BLaER1 treated with 17β-estradiol and CSF1 and Interleukin-3, amounts not matched to agents 10 nM and 100 nM (cell line): ENCODE measurements at regions not wholly inside any gene's neighbourhood (a gene's known extent, or its start where the extent isn't known, plus 50 kb on each side); places are given as distances from the start of the nearest gene placed in this dataset.
A peak's percentile ranks its signal among the peaks of the same experiment; 100 is the strongest.

Experiments used
- H3K27ac ChIP-seq, 11 experiments: shearing (Covaris generic); formaldehyde crosslinking; 2 replicates each; pipeline ENCODE4 v1.8.1; 2022
- H3K27me3 ChIP-seq, 11 experiments: shearing (Covaris generic); formaldehyde crosslinking; 2 replicates each; pipeline ENCODE4 v1.8.1; 2022
- H3K36me3 ChIP-seq, 11 experiments: shearing (Covaris generic); formaldehyde crosslinking; 2 replicates each; pipeline ENCODE4 v1.8.1; 2022
- H3K4me1 ChIP-seq, 10 experiments: shearing (Covaris generic); formaldehyde crosslinking; 2 replicates each; pipeline ENCODE4 v1.8.1; 2022
- H3K4me2 ChIP-seq, 11 experiments: shearing (Covaris generic); formaldehyde crosslinking; 2 replicates each; pipeline ENCODE4 v1.8.1; 2022
- H3K4me3 ChIP-seq, 10 experiments: shearing (Covaris generic); formaldehyde crosslinking; 2 replicates each; pipeline ENCODE4 v1.8.1; 2022
- H3K9ac ChIP-seq, 11 experiments: shearing (Covaris generic); formaldehyde crosslinking; 2 replicates each; pipeline ENCODE4 v1.8.1; 2022
- H3K9me3 ChIP-seq, 11 experiments: shearing (Covaris generic); formaldehyde crosslinking; replicated peaks in 1 of 11; 2 replicates each; pipeline ENCODE4 v1.8.1; 2022
- H4K20me1 ChIP-seq, 11 experiments: shearing (Covaris generic); formaldehyde crosslinking; 2 replicates each; pipeline ENCODE4 v1.8.1; 2022
- Cebpa-rat ChIP-seq, 11 experiments: shearing (Covaris generic); IDR thresholded peaks; 2 replicates each; pipeline ENCODE4 v1.8.1; 2022

GRCh38 chr14:61988240-61988639, 226.0 kb downstream of the SNAPC1 start:
- Histone ChIP-seq H3K27me3 (no peaks in the 10 kb centered on the region), H3K27ac (no peak overlapping the region), H4K20me1 (no peaks in the 10 kb centered on the region), H3K9me3 (no peaks in the 10 kb centered on the region), H3K9ac (no peak overlapping the region), H3K4me2 (no peak overlapping the region), H3K36me3 (no peaks in the 10 kb centered on the region), H3K4me1 (no peaks in the 10 kb centered on the region), H3K4me3 (no peak overlapping the region)
- TF ChIP-seq Cebpa-rat (IDR thresholded peaks at IDR 0.05): no peak

DNA sequence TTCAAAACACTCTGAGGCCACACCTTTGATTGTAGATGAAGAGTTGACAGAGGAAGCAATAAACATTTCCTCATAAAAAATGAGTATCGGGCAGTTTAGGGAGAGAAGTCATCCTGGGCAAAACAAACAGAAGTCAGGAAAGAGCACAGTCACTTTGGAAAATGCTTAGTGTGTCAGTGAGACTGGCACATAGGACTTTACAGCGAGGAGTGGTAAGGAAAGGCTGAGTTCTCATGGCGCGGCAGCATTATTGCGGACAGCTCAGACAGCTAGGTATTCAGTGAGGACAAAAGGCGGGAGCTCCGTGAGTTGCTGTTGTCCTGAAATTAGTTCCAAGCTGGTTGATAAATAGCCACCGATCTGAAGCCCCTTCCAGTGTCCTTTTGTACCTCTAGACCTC, 229.9 kb downstream of the SNAPC1 start:
- H3K9me3 ChIP-seq: no peaks in the 10 kb centered on the region
- H3K4me3 ChIP-seq: no peak overlapping the region
- H3K27me3 ChIP-seq: no peaks in the 10 kb centered on the region
- H3K4me2 ChIP-seq: no peak overlapping the region
- no peaks in the 10 kb centered on the region for H3K36me3 ChIP-seq
- TF ChIP-seq Cebpa-rat (IDR thresholded peaks at IDR 0.05): no peak
- H3K9ac ChIP-seq: no peak overlapping the region
- H4K20me1 ChIP-seq: no peaks in the 10 kb centered on the region
- H3K4me1 ChIP-seq: no peaks in the 10 kb centered on the region
- no peak overlapping the region for H3K27ac ChIP-seq

DNA sequence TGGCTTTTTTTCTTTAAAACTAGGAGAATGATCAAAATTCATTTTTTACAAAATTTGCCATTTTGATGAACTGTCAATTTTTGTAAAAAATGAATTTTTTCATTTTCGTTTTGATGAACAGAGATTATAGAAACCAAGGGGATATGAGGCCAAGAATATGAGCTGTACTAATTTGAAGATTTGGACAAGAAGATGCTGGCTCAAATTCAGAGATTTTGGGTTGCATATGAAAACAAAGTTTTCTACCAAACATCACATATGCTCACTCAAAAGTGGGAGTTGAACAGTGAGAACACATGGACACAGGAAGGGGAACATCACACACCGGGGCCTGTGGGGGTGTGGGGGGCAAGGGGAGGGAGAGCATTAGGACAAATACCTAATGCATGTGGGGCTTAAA, 230.7 kb downstream of the SNAPC1 start:
- no peak for TF ChIP-seq Cebpa-rat (IDR thresholded peaks at IDR 0.05)
- H3K4me3 ChIP-seq: no peak overlapping the region
- H3K4me2 ChIP-seq: no peak overlapping the region
- no peaks in the 10 kb centered on the region for H4K20me1 ChIP-seq
- no peaks in the 10 kb centered on the region for H3K9me3 ChIP-seq
- no peaks in the 10 kb centered on the region for H3K4me1 ChIP-seq
- no peaks in the 10 kb centered on the region for H3K27me3 ChIP-seq
- no peak overlapping the region for H3K9ac ChIP-seq
- no peak overlapping the region for H3K27ac ChIP-seq
- H3K36me3 ChIP-seq: no peaks in the 10 kb centered on the region

DNA sequence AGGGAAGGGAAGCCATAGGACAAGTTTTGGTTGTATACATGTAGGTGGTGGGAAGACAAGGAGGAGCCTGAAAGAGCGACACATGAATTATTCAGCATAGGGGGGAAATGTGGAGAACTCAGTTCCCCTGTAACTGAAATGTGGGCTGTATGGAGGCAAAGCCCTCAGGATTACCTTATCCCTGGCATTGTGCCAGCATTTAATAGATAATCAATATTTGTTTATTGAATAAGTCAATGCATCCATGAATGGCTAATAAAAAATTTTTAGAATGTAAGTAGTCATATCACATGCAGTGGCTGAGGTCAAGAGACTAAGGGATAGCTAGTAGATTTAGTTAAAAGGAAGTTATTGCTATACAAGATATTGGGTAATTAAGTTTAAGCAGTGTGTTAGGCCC, 232.4 kb downstream of the SNAPC1 start:
- TF ChIP-seq Cebpa-rat (IDR thresholded peaks at IDR 0.05): no peak
- no peaks in the 10 kb centered on the region for H3K36me3 ChIP-seq

GRCh38 chr14:61996753-61997152, 234.5 kb downstream of the SNAPC1 start:
- Histone ChIP-seq H3K27me3 (no peaks in the 10 kb centered on the region), H3K9me3 (peaks cover 0 to 6% (median 0%) of the 10 kb centered on the region in 11 experiments; a peak in 5 of 22 replicates), H3K4me1 (no peaks in the 10 kb centered on the region), H3K9ac (no peak overlapping the region), H3K36me3 (no peaks in the 10 kb centered on the region), H3K4me2 (no peak overlapping the region), H3K4me3 (no peak overlapping the region), H3K27ac (no peak overlapping the region), H4K20me1 (no peaks in the 10 kb centered on the region; a peak in 1 of 22 replicates)
- no peak for TF ChIP-seq Cebpa-rat (IDR thresholded peaks at IDR 0.05)

More for the DNA sequence above, 232.4 kb downstream of the SNAPC1 start:
- H4K20me1 ChIP-seq: no peaks in the 10 kb centered on the region; a peak in 1 of 22 replicates
- H3K4me2 ChIP-seq: no peak overlapping the region
- H3K9ac ChIP-seq: no peak overlapping the region
- no peaks in the 10 kb centered on the region for H3K4me1 ChIP-seq
- no peak overlapping the region for H3K27ac ChIP-seq
- no peaks in the 10 kb centered on the region for H3K27me3 ChIP-seq
- H3K9me3 ChIP-seq: no peaks in the 10 kb centered on the region
- no peak overlapping the region for H3K4me3 ChIP-seq

GRCh38 chr14:61997161-61997560, 234.9 kb downstream of the SNAPC1 start:
- H3K27ac ChIP-seq: no peak overlapping the region
- H3K27me3 ChIP-seq: no peaks in the 10 kb centered on the region
- no peaks in the 10 kb centered on the region; a peak in 1 of 22 replicates for H4K20me1 ChIP-seq
- no peaks in the 10 kb centered on the region for H3K36me3 ChIP-seq
- no peak for TF ChIP-seq Cebpa-rat (IDR thresholded peaks at IDR 0.05)
- H3K4me1 ChIP-seq: no peaks in the 10 kb centered on the region; a peak in 1 of 20 replicates
- H3K9me3 ChIP-seq: peaks cover 0 to 10% (median 2%) of the 10 kb centered on the region in 11 experiments; a peak in 8 of 22 replicates
- H3K4me2 ChIP-seq: no peak overlapping the region
- H3K4me3 ChIP-seq: no peak overlapping the region
- no peak overlapping the region for H3K9ac ChIP-seq

DNA sequence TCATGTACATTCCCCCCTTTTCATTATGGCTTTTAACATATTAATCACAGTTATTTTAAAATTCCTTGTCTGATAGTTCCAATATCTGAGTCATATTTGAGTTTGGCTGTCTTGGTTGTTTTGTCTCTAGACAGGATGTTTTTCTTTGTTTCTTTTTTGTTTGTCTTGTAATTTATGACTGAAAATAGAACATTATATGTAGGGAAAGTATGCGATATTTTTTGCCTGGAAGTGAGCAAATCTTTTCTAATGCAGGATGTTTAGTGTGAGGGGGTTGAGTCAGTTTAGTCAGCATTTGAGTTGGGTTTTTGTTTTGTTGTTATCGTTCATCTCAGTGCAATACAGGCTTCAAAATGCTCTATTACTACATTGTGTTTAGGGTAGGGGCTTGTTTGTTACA, 239.7 kb downstream of the SNAPC1 start:
- H3K9ac ChIP-seq: no peak overlapping the region
- no peak overlapping the region for H3K27ac ChIP-seq
- no peaks in the 10 kb centered on the region for H3K27me3 ChIP-seq
- H3K4me2 ChIP-seq: no peak overlapping the region
- 0 out of 22 replicates have a peak, but pooled peaks cover 0 to 3% (median 0%) of the 10 kb centered on the region in 11 experiments for H3K36me3 ChIP-seq
- H3K4me3 ChIP-seq: no peak overlapping the region
- peaks cover 0 to 6% (median 0%) of the 10 kb centered on the region in 10 experiments; a peak in 2 of 20 replicates for H3K4me1 ChIP-seq
- H4K20me1 ChIP-seq: no peaks in the 10 kb centered on the region; a peak in 1 of 22 replicates
- no peak for TF ChIP-seq Cebpa-rat (IDR thresholded peaks at IDR 0.05)
- H3K9me3 ChIP-seq: peaks cover 0 to 40% (median 12%) of the 10 kb centered on the region in 11 experiments; a peak in 15 of 22 replicates

- 0 out of 22 replicates have a peak, but pooled peaks cover 0 to 3% (median 0%) of the 10 kb centered on the region in 11 experiments for H3K36me3 ChIP-seq
- peaks cover 0 to 40% (median 12%) of the 10 kb centered on the region in 11 experiments; a peak in 15 of 22 replicates for H3K9me3 ChIP-seq
- H3K4me1 ChIP-seq: peaks cover 0 to 6% (median 0%) of the 10 kb centered on the region in 10 experiments; a peak in 2 of 20 replicates
- no peak overlapping the region for H3K4me2 ChIP-seq
- H3K27ac ChIP-seq: peak overlapping the region in 2 of 11 experiments; percentile 16 to 21; a peak in 1 of 22 replicates
- H3K27me3 ChIP-seq: no peaks in the 10 kb centered on the region
- no peaks in the 10 kb centered on the region; a peak in 1 of 22 replicates for H4K20me1 ChIP-seq
- no peak for TF ChIP-seq Cebpa-rat (IDR thresholded peaks at IDR 0.05)
- no peak overlapping the region for H3K9ac ChIP-seq
- H3K4me3 ChIP-seq: no peak overlapping the region
Measured at GRCh38 chr14:62002642-62003041, 240.4 kb downstream of the SNAPC1 start.

GRCh38 chr14:62003701-62004100, 241.5 kb downstream of the SNAPC1 start:
- 0 out of 22 replicates have a peak, but pooled peaks cover 0 to 3% (median 0%) of the 10 kb centered on the region in 11 experiments for H3K36me3 ChIP-seq
- H4K20me1 ChIP-seq: no peaks in the 10 kb centered on the region; a peak in 1 of 22 replicates
- H3K27ac ChIP-seq: no peak overlapping the region
- H3K4me1 ChIP-seq: peaks cover 0 to 6% (median 0%) of the 10 kb centered on the region in 10 experiments; a peak in 2 of 20 replicates
- H3K4me2 ChIP-seq: no peak overlapping the region
- peaks cover 0 to 40% (median 12%) of the 10 kb centered on the region in 11 experiments; a peak in 15 of 22 replicates for H3K9me3 ChIP-seq
- no peak for TF ChIP-seq Cebpa-rat (IDR thresholded peaks at IDR 0.05)
- no peak overlapping the region for H3K4me3 ChIP-seq
- no peak overlapping the region for H3K9ac ChIP-seq
- H3K27me3 ChIP-seq: no peaks in the 10 kb centered on the region
